Tongue (tissue), 1 donor: ENCODE measurements at regions not wholly inside any gene's neighbourhood (a gene's known extent, or its start where the extent isn't known, plus 50 kb on each side); places are given as distances from the start of the nearest gene placed in this dataset.
"Not testable (repeated sequence)": the region's sequence is repeated elsewhere in the genome, so short reads cannot be mapped to it uniquely, and the experiment has no call there.

Experiments
- DNase-seq: peaks from one replicate; pipeline ENCODE4 v3.0.0-alpha.2; 2015

- no peak for DNase-seq
These were observed 278.4 kb upstream of the PTCHD4 start for GRCh38 chr6:48389146-48390043.

- DNase-seq = no peak
These were observed 277.0 kb upstream of the PTCHD4 start for GRCh38 chr6:48388044-48388443.

GRCh38 chr6:48378884-48379407 is 267.9 kb upstream of the PTCHD4 start:
- DNase-seq = peak; percentile 50

- no peak for DNase-seq
These were observed 266.1 kb upstream of the PTCHD4 start for GRCh38 chr6:48377115-48377514.

GRCh38 chr6:48371226-48371625 is 260.2 kb upstream of the PTCHD4 start:
- DNase-seq = not testable (repeated sequence)

- DNase-seq = no peak
These were observed 258.1 kb upstream of the PTCHD4 start for GRCh38 chr6:48369100-48369499.

- no peak for DNase-seq
These were observed 214.7 kb upstream of the PTCHD4 start for GRCh38 chr6:48325701-48326100.

- no peak for DNase-seq
These were observed 207.7 kb upstream of the PTCHD4 start for GRCh38 chr6:48318670-48319069.

- no peak for DNase-seq
These were observed 204.9 kb upstream of the PTCHD4 start for GRCh38 chr6:48315915-48316314.

- DNase-seq = no peak
These were observed 204.2 kb upstream of the PTCHD4 start for GRCh38 chr6:48315051-48315719.

GRCh38 chr6:48311301-48311700 is 200.3 kb upstream of the PTCHD4 start:
- no peak for DNase-seq

GRCh38 chr6:48307573-48307972 is 196.6 kb upstream of the PTCHD4 start:
- DNase-seq = peak; percentile 13

GRCh38 chr6:48290595-48290994 is 179.6 kb upstream of the PTCHD4 start:
- no peak for DNase-seq

GRCh38 chr6:48289841-48290240 is 178.8 kb upstream of the PTCHD4 start:
- DNase-seq = no peak

- no peak for DNase-seq
These were observed 170.2 kb upstream of the PTCHD4 start for GRCh38 chr6:48281217-48281616.

GRCh38 chr6:48280035-48280620 is 169.1 kb upstream of the PTCHD4 start:
- no peak for DNase-seq

- no peak for DNase-seq
These were observed 167.3 kb upstream of the PTCHD4 start for GRCh38 chr6:48278261-48278660.

- no peak for DNase-seq
These were observed 161.5 kb upstream of the PTCHD4 start for GRCh38 chr6:48272518-48272917.

- DNase-seq = no peak
These were observed 144.1 kb upstream of the PTCHD4 start for GRCh38 chr6:48255094-48255493.

GRCh38 chr6:48249071-48249470 is 138.1 kb upstream of the PTCHD4 start:
- DNase-seq = no peak

- no peak for DNase-seq
These were observed 132.1 kb upstream of the PTCHD4 start for GRCh38 chr6:48243071-48243470.

- DNase-seq = no peak
These were observed 129.3 kb upstream of the PTCHD4 start for GRCh38 chr6:48240287-48240686.

GRCh38 chr6:48236375-48236774 is 125.4 kb upstream of the PTCHD4 start:
- DNase-seq = no peak
